GM18951 (cell line): ENCODE measurements at regions not wholly inside any gene's neighbourhood (a gene's known extent, or its start where the extent isn't known, plus 50 kb on each side); places are given as distances from the start of the nearest gene placed in this dataset.

Experiments
- POLR2A ChIP-seq: IDR thresholded peaks from 4 replicates; pipeline ENCODE4 v1.6.1; 2011; ENCODE audit warnings: mild to moderate bottlenecking; ENCODE audit not compliant: insufficient read length, insufficient read depth; ENCODE audit errors: extremely low read depth
- in situ Hi-C: fragments of 300-500 bp; cut with MboI; formaldehyde crosslinking; loops from one replicate; pipeline ENCODE4 v1.12.0; 2022; ENCODE audit warnings: low sequenced_read_pairs, mixed read lengths, inconsistent platforms; ENCODE audit not compliant: unreplicated experiment

DNA sequence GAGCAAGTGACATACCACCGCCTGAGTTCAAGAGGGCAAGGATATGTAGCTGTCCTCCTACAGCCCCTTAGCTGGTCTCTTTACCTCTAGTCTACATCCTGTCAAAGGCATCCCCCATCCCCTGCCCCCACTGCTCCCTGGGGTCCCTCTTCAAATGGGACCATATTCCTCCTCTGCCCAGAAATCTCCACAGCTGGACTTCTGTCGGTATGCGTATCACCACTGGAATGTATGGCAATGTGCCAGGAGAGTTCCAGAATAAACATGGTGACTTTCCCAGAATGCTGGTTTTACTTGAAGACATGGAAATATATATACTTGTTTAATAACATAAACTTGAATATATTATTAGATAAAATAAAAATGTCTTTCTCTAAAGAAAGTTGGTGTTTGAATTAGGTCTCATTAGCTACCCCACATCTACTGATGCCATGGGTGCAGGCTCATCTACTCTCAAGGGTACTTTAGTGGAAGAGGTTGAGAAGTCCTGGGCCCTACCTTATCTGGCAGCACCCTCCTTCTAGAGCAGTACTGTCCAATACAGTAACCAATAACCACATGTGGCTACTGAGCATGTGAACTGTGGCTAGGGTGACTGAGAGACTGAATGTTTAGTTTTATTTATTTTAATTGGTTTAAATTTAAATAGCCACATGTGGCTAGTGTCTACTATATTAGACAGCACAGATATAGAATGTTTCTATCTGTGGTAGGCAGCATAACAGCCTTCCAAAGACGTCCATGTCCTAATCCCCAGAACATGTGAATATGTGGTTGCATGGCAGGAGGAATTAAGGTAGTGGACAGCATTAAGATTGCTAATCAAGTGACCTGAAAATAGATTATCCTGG, 181.7 kb upstream of the SLC30A5 start:
- in situ Hi-C loops = no loop called here
- TF ChIP-seq POLR2A = no peak

DNA sequence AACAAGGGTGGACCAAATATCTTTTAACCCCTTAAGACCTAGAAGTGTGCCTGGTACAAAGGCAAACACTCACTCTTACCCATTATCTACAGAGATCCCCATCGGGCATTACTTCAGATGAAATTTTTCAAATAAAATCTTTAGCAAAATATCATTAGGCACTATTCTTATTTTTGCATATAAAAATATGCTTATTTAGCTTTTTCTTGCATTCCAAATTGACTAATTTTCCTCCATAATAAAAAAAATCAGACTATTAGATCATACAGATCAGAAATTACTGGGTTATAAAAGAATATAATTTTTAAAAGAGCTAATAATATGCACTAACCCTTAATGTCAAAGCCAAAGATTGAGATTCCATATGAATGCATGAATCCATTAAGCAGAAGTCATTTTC, 178.7 kb upstream of the SLC30A5 start:
- no peak for TF ChIP-seq POLR2A
- in situ Hi-C loops = no loop called here

DNA sequence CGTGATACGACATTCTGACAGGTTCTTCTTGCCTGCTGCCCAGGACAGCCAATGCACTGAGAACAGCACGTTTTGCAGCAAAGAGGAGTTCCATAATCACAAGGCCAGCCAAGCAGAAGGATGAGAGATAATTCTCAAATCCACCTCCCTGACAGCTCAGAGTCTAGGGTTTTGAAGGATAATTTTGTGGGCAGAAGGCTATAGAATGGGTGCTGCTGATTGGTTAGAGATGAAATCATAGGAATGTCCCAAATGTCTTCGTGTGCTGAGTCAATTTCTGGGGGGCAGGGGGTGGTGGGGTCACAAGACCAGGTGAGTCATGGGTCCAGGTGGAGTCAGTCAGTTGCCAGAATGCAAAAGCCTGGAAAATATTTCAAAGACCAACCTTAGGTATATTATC, 175.5 kb upstream of the SLC30A5 start:
- TF ChIP-seq POLR2A = no peak
- in situ Hi-C loops = no loop called here

DNA sequence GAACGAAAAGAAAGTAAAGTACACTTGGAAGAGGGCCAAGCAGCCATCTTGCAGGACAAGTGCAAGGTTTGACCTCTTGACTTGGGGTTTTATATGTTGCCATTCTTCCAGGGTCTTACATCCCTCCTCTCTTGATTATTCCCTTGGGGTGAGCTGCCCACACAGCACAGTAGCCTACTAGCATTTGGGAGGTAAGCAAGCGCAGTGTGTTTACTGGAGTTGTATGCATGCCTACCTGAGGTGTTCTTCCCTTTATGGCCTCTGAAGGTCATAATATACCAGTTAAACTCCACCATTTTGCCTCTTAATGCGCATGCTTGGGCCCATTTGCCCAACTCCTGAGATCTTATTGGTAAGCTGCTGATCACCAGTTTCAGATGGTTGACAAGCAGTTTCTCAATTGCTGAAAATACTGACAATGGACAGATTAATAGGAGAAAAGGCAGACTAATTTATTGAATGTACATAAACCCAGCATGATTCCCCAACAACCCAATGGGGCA, 173.8 kb upstream of the SLC30A5 start:
- no peak for TF ChIP-seq POLR2A
- in situ Hi-C loops = no loop called here

DNA sequence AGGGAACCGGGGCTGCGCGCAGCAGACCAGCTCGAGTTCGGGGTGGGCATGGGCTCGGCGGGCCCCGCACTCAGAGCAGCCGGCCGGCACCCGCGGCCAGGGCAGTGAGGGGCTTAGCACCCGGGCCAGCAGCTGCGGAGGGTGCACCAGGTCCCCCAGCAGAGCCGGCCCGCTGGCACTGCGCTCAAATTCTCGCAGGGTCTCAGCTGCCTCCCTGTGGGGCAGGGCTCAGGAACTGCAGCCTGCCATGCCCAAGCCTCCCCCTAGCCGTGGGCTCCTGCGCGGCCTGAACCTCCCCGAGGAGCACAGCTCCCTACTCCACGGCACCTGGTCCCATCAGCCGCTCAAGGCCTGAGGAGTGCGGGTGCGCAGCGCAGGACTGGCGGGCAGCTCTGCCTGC, 172.9 kb upstream of the SLC30A5 start:
- no peak for TF ChIP-seq POLR2A

DNA sequence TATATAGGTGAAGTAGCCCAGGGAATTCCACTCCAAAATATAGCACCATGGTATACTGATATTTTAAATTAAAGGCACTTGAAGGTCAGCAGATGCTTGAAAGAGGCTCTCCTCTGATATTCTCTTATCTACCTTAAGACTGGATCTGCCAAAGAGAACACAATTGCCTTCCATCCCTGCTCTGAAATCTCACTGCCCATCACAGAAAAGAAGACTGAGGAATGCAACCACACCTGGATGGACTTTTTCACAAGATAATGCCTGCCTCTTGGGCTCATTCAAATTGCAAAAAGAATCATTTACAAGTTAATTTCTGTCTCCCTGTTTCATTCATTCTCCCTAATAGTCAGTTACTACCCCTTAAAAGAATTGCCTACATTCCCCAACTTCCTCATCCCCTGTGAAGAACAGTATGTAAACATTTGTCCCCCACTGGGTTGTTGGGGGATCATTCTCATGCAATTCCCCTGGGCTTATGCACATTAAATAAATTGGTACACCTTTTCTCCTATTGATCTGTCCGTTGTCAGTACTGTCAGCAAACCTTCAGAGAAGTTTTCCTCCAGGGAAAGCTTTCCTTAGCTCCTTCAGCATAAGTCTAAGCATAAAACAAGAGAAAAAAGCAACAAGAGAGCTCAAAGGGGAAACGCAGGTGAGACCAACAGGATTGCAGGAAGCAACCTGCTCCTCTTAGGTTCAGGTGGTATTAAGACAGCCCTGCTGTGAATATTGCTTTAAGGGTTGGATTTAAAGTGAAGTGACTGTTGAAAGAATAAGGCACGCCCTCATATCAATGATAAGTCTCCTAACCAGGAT, 171.4 kb upstream of the SLC30A5 start:
- TF ChIP-seq POLR2A = no peak
- in situ Hi-C loops = no loop called here

More for the DNA sequence above, 172.9 kb upstream of the SLC30A5 start:
- in situ Hi-C loops = no loop called here

DNA sequence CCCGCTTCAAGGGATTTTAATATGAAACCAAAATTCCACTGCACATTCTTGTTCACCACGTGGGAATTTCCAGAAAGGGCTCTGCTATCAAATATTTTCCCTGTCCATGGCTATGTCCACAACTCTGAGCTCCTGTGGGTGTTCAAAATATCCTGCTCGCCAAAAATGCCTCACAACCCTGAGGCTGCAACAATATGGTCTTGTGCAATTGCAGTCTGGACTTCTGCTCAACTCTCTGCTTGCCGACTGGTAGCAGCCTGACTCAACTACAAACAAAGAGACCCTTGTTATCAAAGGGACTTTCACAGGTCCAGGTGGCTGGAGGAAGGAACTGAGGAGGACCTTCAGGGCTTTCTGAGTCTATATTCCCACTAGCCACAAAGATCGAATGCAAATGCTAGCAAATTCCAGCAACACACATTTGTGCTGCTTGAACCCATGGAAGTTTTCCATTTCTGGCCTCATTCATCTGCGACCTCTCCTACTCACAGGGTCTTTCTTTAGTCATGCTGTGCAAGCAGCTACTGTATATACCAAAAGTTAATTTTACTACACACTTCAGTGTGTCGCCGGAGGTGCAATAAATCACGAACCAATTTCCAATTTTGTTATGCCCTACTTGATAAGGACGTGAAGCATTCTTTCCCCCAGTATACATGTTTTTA, 169.2 kb upstream of the SLC30A5 start:
- no peak for TF ChIP-seq POLR2A
- in situ Hi-C loops = no loop called here

DNA sequence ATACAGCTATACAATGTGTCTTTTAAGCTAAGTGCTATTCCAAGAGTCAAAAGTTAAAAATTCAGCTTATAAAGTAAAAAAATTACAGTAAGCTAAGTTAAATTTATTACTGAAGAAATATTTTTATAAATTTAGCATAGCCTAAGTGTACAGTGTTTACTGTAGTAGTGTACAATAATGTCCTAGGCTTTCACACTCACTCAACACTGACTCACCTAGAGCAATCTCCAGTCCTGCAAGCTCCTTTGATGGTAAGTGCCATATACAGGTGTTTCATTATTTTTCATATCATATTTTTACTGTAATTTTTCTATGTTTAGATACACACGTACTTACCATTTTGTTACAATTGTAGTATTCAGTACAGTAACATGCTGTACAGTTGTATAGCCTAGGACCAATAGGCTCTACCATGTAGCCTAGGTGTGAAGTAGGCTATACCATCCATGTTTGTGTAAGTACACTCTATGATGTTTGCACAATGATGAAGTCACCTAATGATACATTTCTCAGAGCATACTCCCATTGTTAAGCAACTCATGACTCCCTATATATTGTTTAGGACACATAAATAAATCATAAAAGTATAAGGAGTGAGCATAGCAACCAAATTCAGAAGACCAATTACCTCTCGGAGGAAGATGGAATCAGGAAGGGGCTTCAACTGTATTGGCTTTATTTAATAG, 165.1 kb upstream of the SLC30A5 start:
- in situ Hi-C loops = no loop called here
- no peak for TF ChIP-seq POLR2A

DNA sequence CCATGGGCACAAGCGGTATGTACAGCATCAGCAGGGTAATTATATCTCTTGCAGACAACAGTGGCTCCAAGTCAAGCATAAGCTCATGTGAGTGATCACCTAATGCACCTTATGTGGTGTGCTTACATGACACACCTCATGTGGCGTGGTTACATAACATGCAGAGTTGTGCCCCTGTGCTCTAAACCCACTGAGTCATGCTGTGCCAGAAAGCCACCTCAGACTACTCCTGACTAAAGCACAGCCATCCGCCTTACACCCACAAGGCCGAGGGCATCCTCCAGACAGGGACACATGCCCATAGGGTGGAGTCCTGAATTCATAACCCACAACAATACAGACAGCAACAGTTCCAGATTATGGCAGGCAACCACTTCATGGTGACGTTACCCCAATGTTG, 163.7 kb upstream of the SLC30A5 start:
- in situ Hi-C loops = no loop called here
- TF ChIP-seq POLR2A = no peak

DNA sequence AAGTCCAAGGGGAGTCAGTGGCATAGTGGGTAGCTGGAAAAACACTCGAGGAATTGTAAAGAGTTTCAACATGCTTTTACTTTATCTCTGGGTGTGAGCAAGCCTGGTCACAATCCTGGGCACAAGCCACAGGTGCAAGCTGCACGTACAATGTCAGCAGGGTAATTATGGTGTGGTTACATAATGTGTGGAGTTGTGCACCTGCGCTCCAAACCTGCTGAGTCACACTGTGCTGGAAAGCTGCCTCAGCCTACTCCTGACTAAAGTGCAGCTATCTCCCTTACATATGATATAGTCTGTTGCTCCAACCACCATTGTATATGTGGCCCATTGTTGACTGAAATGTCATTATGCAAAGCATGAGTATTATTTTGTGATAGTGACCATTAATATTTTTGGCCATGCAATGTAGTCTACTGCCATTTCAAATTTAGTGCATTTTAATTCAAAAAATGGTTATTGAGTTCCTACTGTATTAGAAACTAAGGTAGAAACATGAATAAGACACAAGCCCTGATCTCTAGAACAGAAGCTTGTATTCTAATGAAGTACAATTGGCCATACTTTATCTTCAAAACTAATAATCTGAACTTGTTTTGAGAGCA, 160.9 kb upstream of the SLC30A5 start:
- no peak for TF ChIP-seq POLR2A
- in situ Hi-C loops = no loop called here

DNA sequence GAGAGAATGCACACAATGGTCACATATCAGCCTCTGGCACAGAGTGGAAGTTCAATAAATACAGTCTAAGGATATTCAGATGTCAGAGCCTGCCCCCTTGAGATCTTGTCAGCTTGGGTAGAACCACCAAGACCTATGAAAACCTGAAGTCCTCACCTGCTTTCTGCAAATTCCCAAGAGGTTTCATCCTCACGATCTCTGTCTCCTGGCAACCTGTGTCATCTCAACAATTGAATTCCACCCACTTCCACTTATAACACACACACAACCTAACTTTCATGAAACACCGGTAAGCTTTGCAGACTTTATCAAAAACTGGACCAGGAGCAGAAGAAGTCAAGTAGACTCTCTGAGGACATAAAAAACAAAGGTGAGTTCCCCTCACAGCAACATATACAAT, 151.6 kb upstream of the SLC30A5 start:
- in situ Hi-C loops = no loop called here
- no peak for TF ChIP-seq POLR2A

DNA sequence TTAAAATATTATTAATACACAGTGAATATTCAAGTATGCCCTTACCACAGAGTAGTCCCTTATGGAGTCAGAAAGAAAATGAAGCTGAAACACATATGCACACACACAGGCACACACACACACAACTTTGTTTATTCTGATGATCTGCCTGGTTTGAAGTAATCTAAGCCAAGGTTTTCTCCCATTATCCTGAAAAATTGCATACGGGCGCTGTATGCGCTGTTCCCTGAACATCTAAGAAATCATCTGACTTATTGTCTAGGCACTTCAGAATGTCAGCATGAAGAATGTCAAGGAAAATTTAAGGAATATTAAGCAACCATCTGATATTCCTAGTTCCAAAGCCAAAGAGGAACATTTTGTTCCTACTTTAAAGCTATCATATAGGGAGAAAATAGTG, 147.1 kb upstream of the SLC30A5 start:
- no peak for TF ChIP-seq POLR2A
- in situ Hi-C loops = no loop called here
